HCT116 (cell line): ENCODE measurements at regions not wholly inside any gene's neighbourhood (a gene's known extent, or its start where the extent isn't known, plus 50 kb on each side); places are given as distances from the start of the nearest gene placed in this dataset.

Experiments
- ATAC-seq: fragments of 200-7000 bp; cut with Tn5 transposase; 2 replicates; pipeline ENCODE4 v1.9.1; 2020; ENCODE audit warnings: mild to moderate bottlenecking, moderate library complexity
- BruUV-seq: library from RNA; stranded (reverse); fragments of 400-500 nt; replicated peaks from 2 replicates; lab custom pipeline; 2021; lab: Mats Ljungman, UMichigan
- CTCF ChIA-PET: fragments of 300-600 bp; sonication (Branson Sonifier 250); formaldehyde crosslinking; loops from one replicate; lab custom pipeline; 2021; ENCODE audit warnings: antibody characterized with exemption; lab: Charles Lee
- POLR2A ChIA-PET: fragments of 300-600, 350-600 bp; sonication (Branson Sonifier 250); formaldehyde crosslinking; loops from one replicate; lab custom pipeline; 2021; ENCODE audit warnings: antibody characterized with exemption; lab: Charles Lee
- RAD21 ChIA-PET, 2 experiments: fragments of 300-600 bp; sonication (Branson Sonifier 250); formaldehyde crosslinking; loops; one replicate each; lab custom pipeline; 2023; ENCODE audit warnings: low total read pairs in 2 of 2; ENCODE audit not compliant: uncharacterized antibody in 2 of 2, unreplicated experiment in 2 of 2, low non-redundant PET in 1 of 2; lab: Charles Lee
- DNase-seq: peaks from one replicate; pipeline ENCODE4 v3.0.0-alpha.2; 2010; ENCODE audit warnings: low read depth, low spot score
- H2AFZ ChIP-seq: fragments of 200-600 bp; shearing (Covaris generic), sonication (generic); 2 replicates; pipeline ENCODE4 v1.6.1; 2017; ENCODE audit warnings: low read depth, mixed run types, mixed read lengths, antibody characterized with exemption, low read length; ENCODE audit not compliant: poor library complexity, severe bottlenecking
- H3K27ac ChIP-seq: 2 replicates; pipeline ENCODE4 v1.5.1; 2012; ENCODE audit warnings: low read depth, low read length
- H3K27me3 ChIP-seq: fragments of 200-600 bp; sonication (generic); 2 replicates; pipeline ENCODE4 v1.6.1; 2016; ENCODE audit warnings: mixed run types, low read length, mixed read lengths; ENCODE audit not compliant: insufficient read depth
- H3K36me3 ChIP-seq, 2 experiments: fragments of 200-500 bp in 1 of 2; fragments of 200-600 bp in 1 of 2; sonication (Bioruptor generic) in 1 of 2; sonication (generic) in 1 of 2; 2 replicates each; pipeline versions ENCODE4 v1.5.1 to v1.6.1; 2014 to 2016; ENCODE audit warnings: low read length in 2 of 2, inconsistent platforms in 1 of 2, mixed read lengths in 1 of 2, mixed run types in 1 of 2; ENCODE audit not compliant: insufficient read depth in 2 of 2, control insufficient read depth in 1 of 2
- H3K4me1 ChIP-seq, 2 experiments: fragments of 200-600 bp in 1 of 2; sonication (generic) in 1 of 2; 2 replicates each; pipeline versions ENCODE4 v1.5.1 to v1.6.1; 2012 to 2017; ENCODE audit warnings: low read length in 2 of 2, inconsistent platforms in 1 of 2, mild to moderate bottlenecking in 1 of 2, mixed read lengths in 1 of 2, mixed run types in 1 of 2, moderate library complexity in 1 of 2; ENCODE audit not compliant: insufficient read depth in 2 of 2, control insufficient read depth in 1 of 2
- H3K4me2 ChIP-seq: fragments of 200-600 bp; sonication (generic); 2 replicates; pipeline ENCODE4 v1.6.1; 2017; ENCODE audit warnings: mixed run types, low read length, mixed read lengths
- H3K4me3 ChIP-seq, 2 experiments: fragments of 200-600 bp in 1 of 2; sonication (generic) in 1 of 2; replicated peaks in 1 of 2; 2 replicates each; pipeline ENCODE4 v1.5.1; 2011 to 2016; ENCODE audit warnings: low read length in 2 of 2, control low read depth in 1 of 2, low read depth in 1 of 2, mild to moderate bottlenecking in 1 of 2, mixed read lengths in 1 of 2, mixed run types in 1 of 2
- H3K79me2 ChIP-seq: fragments of 200-600 bp; sonication (generic); 2 replicates; pipeline ENCODE4 v1.6.1; 2017; ENCODE audit warnings: mild to moderate bottlenecking, mixed run types, low read length, moderate library complexity, mixed read lengths; ENCODE audit not compliant: insufficient read depth
- H3K9ac ChIP-seq: fragments of 200-600 bp; sonication (generic); 2 replicates; pipeline ENCODE4 v1.6.1; 2016; ENCODE audit warnings: low read length, mixed read lengths
- H3K9me2 ChIP-seq: fragments of 200-600 bp; sonication (generic), shearing (Covaris generic); 2 replicates; pipeline ENCODE4 v1.6.1; 2017; ENCODE audit warnings: mixed run types, mild to moderate bottlenecking, moderate library complexity; ENCODE audit not compliant: insufficient read depth
- H3K9me3 ChIP-seq, 2 experiments: fragments of 200-500 bp in 1 of 2; fragments of 200-600 bp in 1 of 2; sonication (Bioruptor generic) in 1 of 2; sonication (generic) in 1 of 2; 2 replicates each; pipeline ENCODE4 v1.6.1; 2014 to 2017; ENCODE audit warnings: low read length in 2 of 2, mixed read lengths in 2 of 2, inconsistent platforms in 1 of 2, low read depth in 1 of 2, mild to moderate bottlenecking in 1 of 2, mixed run types in 1 of 2, moderate library complexity in 1 of 2; ENCODE audit not compliant: control insufficient read depth in 1 of 2, insufficient read depth in 1 of 2
- H4K20me1 ChIP-seq: fragments of 200-600 bp; sonication (generic), shearing (Covaris generic); 2 replicates; pipeline ENCODE4 v1.6.1; 2017; ENCODE audit warnings: mixed run types, mild to moderate bottlenecking, moderate library complexity; ENCODE audit not compliant: insufficient read depth
- POLR2AphosphoS5 ChIP-seq: IDR thresholded peaks from 2 replicates; pipeline ENCODE4 v1.6.1; 2011; ENCODE audit warnings: mild to moderate bottlenecking, low read depth, low read length, moderate library complexity
- RAD21 ChIP-seq: IDR thresholded peaks from 2 replicates; pipeline ENCODE4 v1.6.1; 2012; ENCODE audit warnings: low read depth, mild to moderate bottlenecking
- YY1 ChIP-seq: IDR thresholded peaks from 2 replicates; pipeline ENCODE4 v1.6.1; 2011; ENCODE audit warnings: low read length, low read depth, moderate library complexity, mild to moderate bottlenecking; ENCODE audit not compliant: insufficient replicate concordance; ENCODE audit errors: extremely low read depth
- ZNF274 ChIP-seq: fragments of 200-500 bp; sonication (Bioruptor generic); IDR thresholded peaks from 2 replicates; pipeline ENCODE4 v1.6.1; 2014; ENCODE audit warnings: mild to moderate bottlenecking, low read depth, low read length, inconsistent platforms
- intact Hi-C: fragments of 100-400 bp; cut with micrococcal nuclease; formaldehyde crosslinking; loops from 2 replicates; pipeline ENCODE4 v1.10.0; 2022
- TF ChIP-seq, protein P1 (sequence below): IDR thresholded peaks from 2 replicates; pipeline ENCODE4 v1.6.1; 2012
- TF ChIP-seq, protein P2 (sequence below): IDR thresholded peaks from 2 replicates; pipeline ENCODE4 v1.6.1; 2012; ENCODE audit warnings: low read depth

DNA sequence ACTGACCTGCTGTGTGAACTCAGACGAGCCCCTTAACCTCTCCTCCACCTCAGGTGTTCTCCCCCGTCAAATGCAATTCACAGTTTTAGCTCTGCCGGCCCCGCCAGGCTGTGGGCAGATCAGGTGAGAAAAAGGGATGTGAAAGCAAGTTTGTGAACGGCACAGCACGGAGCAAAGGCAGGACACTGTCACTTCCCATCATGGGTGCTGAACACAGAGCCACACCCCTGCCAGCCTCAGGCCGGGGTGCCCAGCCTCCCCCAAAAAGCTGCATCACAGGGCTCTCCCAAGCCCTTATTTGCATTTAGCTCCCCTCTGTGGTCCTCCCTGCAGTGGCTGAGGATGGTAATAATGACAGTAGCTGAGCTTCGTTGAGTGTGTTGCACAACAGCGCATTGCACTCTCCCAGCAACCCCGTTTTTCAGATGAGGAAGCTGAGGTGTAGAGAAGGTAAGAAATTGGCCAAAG, 88.8 kb upstream of the TNRC6C start:
- H3K79me2 ChIP-seq: no peaks in the 10 kb centered on the region
- no peaks in the 10 kb centered on the region for H3K9me2 ChIP-seq
- no peak for TF ChIP-seq YY1
- TF ChIP-seq ZNF274: no peak
- no peak for TF ChIP-seq POLR2AphosphoS5
- TF ChIP-seq, protein P1, sequence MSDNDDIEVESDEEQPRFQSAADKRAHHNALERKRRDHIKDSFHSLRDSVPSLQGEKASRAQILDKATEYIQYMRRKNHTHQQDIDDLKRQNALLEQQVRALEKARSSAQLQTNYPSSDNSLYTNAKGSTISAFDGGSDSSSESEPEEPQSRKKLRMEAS: no peak
- TF ChIP-seq RAD21: no peak
- TF ChIP-seq, protein P2, sequence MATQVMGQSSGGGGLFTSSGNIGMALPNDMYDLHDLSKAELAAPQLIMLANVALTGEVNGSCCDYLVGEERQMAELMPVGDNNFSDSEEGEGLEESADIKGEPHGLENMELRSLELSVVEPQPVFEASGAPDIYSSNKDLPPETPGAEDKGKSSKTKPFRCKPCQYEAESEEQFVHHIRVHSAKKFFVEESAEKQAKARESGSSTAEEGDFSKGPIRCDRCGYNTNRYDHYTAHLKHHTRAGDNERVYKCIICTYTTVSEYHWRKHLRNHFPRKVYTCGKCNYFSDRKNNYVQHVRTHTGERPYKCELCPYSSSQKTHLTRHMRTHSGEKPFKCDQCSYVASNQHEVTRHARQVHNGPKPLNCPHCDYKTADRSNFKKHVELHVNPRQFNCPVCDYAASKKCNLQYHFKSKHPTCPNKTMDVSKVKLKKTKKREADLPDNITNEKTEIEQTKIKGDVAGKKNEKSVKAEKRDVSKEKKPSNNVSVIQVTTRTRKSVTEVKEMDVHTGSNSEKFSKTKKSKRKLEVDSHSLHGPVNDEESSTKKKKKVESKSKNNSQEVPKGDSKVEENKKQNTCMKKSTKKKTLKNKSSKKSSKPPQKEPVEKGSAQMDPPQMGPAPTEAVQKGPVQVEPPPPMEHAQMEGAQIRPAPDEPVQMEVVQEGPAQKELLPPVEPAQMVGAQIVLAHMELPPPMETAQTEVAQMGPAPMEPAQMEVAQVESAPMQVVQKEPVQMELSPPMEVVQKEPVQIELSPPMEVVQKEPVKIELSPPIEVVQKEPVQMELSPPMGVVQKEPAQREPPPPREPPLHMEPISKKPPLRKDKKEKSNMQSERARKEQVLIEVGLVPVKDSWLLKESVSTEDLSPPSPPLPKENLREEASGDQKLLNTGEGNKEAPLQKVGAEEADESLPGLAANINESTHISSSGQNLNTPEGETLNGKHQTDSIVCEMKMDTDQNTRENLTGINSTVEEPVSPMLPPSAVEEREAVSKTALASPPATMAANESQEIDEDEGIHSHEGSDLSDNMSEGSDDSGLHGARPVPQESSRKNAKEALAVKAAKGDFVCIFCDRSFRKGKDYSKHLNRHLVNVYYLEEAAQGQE: no peak
- intact Hi-C loops: no loop called here
- no peaks in the 10 kb centered on the region for H3K9me3 ChIP-seq
- no peak overlapping the region for H2AFZ ChIP-seq
- no peaks in the 10 kb centered on the region for H3K36me3 ChIP-seq
- no peak overlapping the region for H3K4me2 ChIP-seq
- H3K4me3 ChIP-seq: no peak overlapping the region
- H3K27ac ChIP-seq: no peak overlapping the region
- H3K27me3 ChIP-seq: no peaks in the 10 kb centered on the region
- H3K4me1 ChIP-seq: no peaks in the 10 kb centered on the region
- no TSS peak for BruUV-seq
- POLR2A ChIA-PET: no interaction called here
- no peak overlapping the region for H3K9ac ChIP-seq
- RAD21 ChIA-PET: no interaction called here
- H4K20me1 ChIP-seq: no peaks in the 10 kb centered on the region
- ATAC-seq (no peak), DNase-seq (no peak)
- CTCF ChIA-PET: interaction anchor here (0.8 kb wide), 1 partner anchor 22 kb away, joined by 3 read pairs; no protein-coding TSS in a partner anchor
